HepG2 (cell line): ENCODE measurements at regions not wholly inside any gene's neighbourhood (a gene's known extent, or its start where the extent isn't known, plus 50 kb on each side); places are given as distances from the start of the nearest gene placed in this dataset.

Source experiments
- ATAC-seq: fragments of 200-7000 bp; cut with Tn5 transposase; 3 replicates; pipeline ENCODE4 v1.9.1; 2020; ENCODE audit warnings: mild to moderate bottlenecking, moderate library complexity
- BruUV-seq: library from RNA; stranded (reverse); fragments of 400-500 nt; replicated peaks from 2 replicates; lab custom pipeline; 2021; lab: Mats Ljungman, UMichigan
- CTCF ChIA-PET: fragments of 300-600 bp; formaldehyde crosslinking; extraction: SDS; loops from one replicate; lab custom pipeline; 2021; ENCODE audit warnings: low total read pairs, inconsistent platforms, low intra/inter-chr PET ratio; lab: Yijun Ruan, JAX
- POLR2A ChIA-PET: fragments of 350-600 bp; sonication (Branson Sonifier 250); formaldehyde crosslinking; loops from one replicate; lab custom pipeline; 2020; ENCODE audit warnings: antibody characterized with exemption, inconsistent platforms; lab: Yijun Ruan, JAX
- DNase-seq: peaks from one replicate; pipeline ENCODE4 v3.0.0-alpha.2; 2015; ENCODE audit warnings: low spot score
- FAIRE-seq: peaks from 3 replicates; lab custom pipeline; 2011; peaks lifted over from hg19 to GRCh38; lab: Jason Lieb, UNC
- H2AFZ ChIP-seq: one replicate; pipeline ENCODE4 v1.6.1; 2011; ENCODE audit warnings: low read length, inconsistent platforms
- H3K27ac ChIP-seq: fragments of 300-600 bp; 3 replicates; pipeline ENCODE4 v1.8.0; 2011; ENCODE audit warnings: mixed run types, mild to moderate bottlenecking, mixed read lengths, low read length, inconsistent platforms; ENCODE audit not compliant: insufficient read depth; ENCODE audit errors: extremely low read length
- H3K27me3 ChIP-seq, 2 experiments: fragments of 200-600 bp in 1 of 2; 2 replicates in 1 of 2; 3 replicates in 1 of 2; pipeline versions ENCODE4 v1.6.0 to v1.8.0; 2011; ENCODE audit warnings: low read length in 2 of 2, mild to moderate bottlenecking in 2 of 2, moderate library complexity in 2 of 2, inconsistent platforms in 1 of 2; ENCODE audit not compliant: insufficient read depth in 2 of 2, control insufficient read depth in 1 of 2
- H3K36me3 ChIP-seq, 2 experiments: fragments of 200-600 bp in 1 of 2; replicated peaks in 1 of 2; 2 replicates in 1 of 2; 3 replicates in 1 of 2; pipeline versions ENCODE4 v1.5.1 to v1.8.0; 2011; ENCODE audit warnings: low read length in 2 of 2, inconsistent platforms in 1 of 2; ENCODE audit not compliant: insufficient read depth in 2 of 2, control insufficient read depth in 1 of 2
- H3K4me1 ChIP-seq: 2 replicates; pipeline ENCODE4 v1.5.1; 2012; ENCODE audit warnings: low read length, inconsistent platforms; ENCODE audit not compliant: insufficient read depth
- H3K4me2 ChIP-seq: 2 replicates; pipeline ENCODE4 v1.6.0; 2011; ENCODE audit warnings: low read depth, low read length, inconsistent platforms
- H3K4me3 ChIP-seq, 3 experiments: fragments of 200-600 bp in 1 of 3; sonication (generic), shearing (Covaris generic) in 1 of 3; replicated peaks in 1 of 3; 2 replicates each; pipeline ENCODE4 v1.5.1; 2011 to 2016; ENCODE audit warnings: low read length in 3 of 3, inconsistent platforms in 2 of 3, low read depth in 2 of 3, mild to moderate bottlenecking in 2 of 3, control low read depth in 1 of 3, mixed read lengths in 1 of 3; ENCODE audit not compliant: insufficient read depth in 1 of 3
- H3K79me2 ChIP-seq: one replicate; pipeline ENCODE4 v1.6.1; 2011; ENCODE audit warnings: low read length, inconsistent platforms; ENCODE audit not compliant: insufficient read depth
- H3K9ac ChIP-seq: 2 replicates; pipeline ENCODE4 v1.6.0; 2011; ENCODE audit warnings: mild to moderate bottlenecking, low read depth, low read length, inconsistent platforms; ENCODE audit not compliant: insufficient read depth
- H3K9me3 ChIP-seq: 2 replicates; pipeline ENCODE4 v1.5.1; 2012; ENCODE audit warnings: mild to moderate bottlenecking, low read length
- H4K20me1 ChIP-seq: 2 replicates; pipeline ENCODE4 v1.6.0; 2011; ENCODE audit warnings: inconsistent platforms, mild to moderate bottlenecking, low read length, moderate library complexity; ENCODE audit not compliant: insufficient read depth
- ARHGAP35 ChIP-seq: sonication (generic); formaldehyde crosslinking; IDR thresholded peaks from 2 replicates; pipeline ENCODE4 v1.9.0; 2022; ENCODE audit warnings: mild to moderate bottlenecking, inconsistent platforms, moderate library complexity, missing genetic modification reagents, borderline replicate concordance
- ATF3 ChIP-seq: sonication (generic); formaldehyde crosslinking; IDR thresholded peaks from 2 replicates; pipeline ENCODE4 v1.4.0; 2020; ENCODE audit warnings: missing genetic modification reagents
- GMEB1 ChIP-seq: sonication (generic); formaldehyde crosslinking; IDR thresholded peaks from 2 replicates; pipeline ENCODE4 v1.5.1; 2020; ENCODE audit warnings: missing genetic modification reagents, mild to moderate bottlenecking, borderline replicate concordance
- KDM1A ChIP-seq: IDR thresholded peaks from 2 replicates; pipeline ENCODE4 v1.6.1; 2016; ENCODE audit warnings: missing compliant biosample characterization
- SIN3B ChIP-seq: fragments of 150-350 bp; IDR thresholded peaks from 2 replicates; pipeline ENCODE4 v1.6.1; 2014; ENCODE audit warnings: low read length
- YEATS4 ChIP-seq: sonication (generic); formaldehyde crosslinking; IDR thresholded peaks from 2 replicates; pipeline ENCODE4 v1.4.0; 2020; ENCODE audit warnings: missing genetic modification reagents, borderline replicate concordance
- ZBTB40 ChIP-seq, 2 experiments: fragments of 450-650 bp in 1 of 2; sonication (generic) in 1 of 2; formaldehyde crosslinking in 1 of 2; IDR thresholded peaks; 2 replicates each; pipeline versions ENCODE4 v1.6.1 to v1.8.0; 2016 to 2022; ENCODE audit warnings: antibody characterized with exemption in 1 of 2, mild to moderate bottlenecking in 1 of 2, missing genetic modification reagents in 1 of 2
- ZNF75D ChIP-seq: sonication (generic); formaldehyde crosslinking; IDR thresholded peaks from 2 replicates; pipeline ENCODE4 v1.8.1; 2023; ENCODE audit warnings: missing genetic modification reagents, mild to moderate bottlenecking, borderline replicate concordance
- ZNF788 ChIP-seq: sonication (generic); formaldehyde crosslinking; IDR thresholded peaks from 2 replicates; pipeline ENCODE4 v1.5.0; 2020; ENCODE audit warnings: mild to moderate bottlenecking, missing genetic modification reagents, borderline replicate concordance
- ZNF891 ChIP-seq: sonication (generic); formaldehyde crosslinking; IDR thresholded peaks from 2 replicates; pipeline ENCODE4 v1.5.0; 2020; ENCODE audit warnings: mild to moderate bottlenecking, missing genetic modification reagents
- in situ Hi-C: cut with HindIII; loops from 2 replicates; pipeline ENCODE4 v1.10.0; 2017; ENCODE audit warnings: low pct_unique_long_range_greater_than_20kb; ENCODE audit not compliant: extremely low pct_ligation_motif_present
- intact Hi-C: fragments of 100-400 bp; cut with micrococcal nuclease; formaldehyde crosslinking; loops from one replicate; pipeline ENCODE4 v1.10.0; 2022; ENCODE audit not compliant: unreplicated experiment

- no peak overlapping the region for H3K27ac ChIP-seq
- TF ChIP-seq SIN3B (no peak), ZBTB40 (IDR thresholded peaks at IDR 0.05) (no peak), ZBTB40 (CRISPR knock-in tag; IDR thresholded peaks at IDR 0.05) (no peak), YEATS4 (CRISPR knock-in tag) (no peak), ZNF75D (CRISPR knock-in tag) (no peak), ARHGAP35 (CRISPR knock-in tag) (no peak), ZNF788 (CRISPR knock-in tag) (no peak), KDM1A (CRISPR knock-in tag) (no peak), ATF3 (CRISPR knock-in tag) (no peak), GMEB1 (CRISPR knock-in tag) (no peak), ZNF891 (CRISPR knock-in tag) (no peak)
- DNase-seq (no peak), ATAC-seq (no peak), FAIRE-seq (no peak)
- in situ Hi-C loops (no loop called here), intact Hi-C loops (no loop called here)
- POLR2A ChIA-PET = no interaction called here
- H4K20me1 ChIP-seq = no peaks in the 10 kb centered on the region
- no peak overlapping the region for H3K9ac ChIP-seq
- no peaks in the 10 kb centered on the region for H3K79me2 ChIP-seq
- H3K36me3 ChIP-seq = no peaks in the 10 kb centered on the region
- H3K27me3 ChIP-seq = peaks cover 1 to 35% of the 10 kb centered on the region in 2 experiments; a peak in 4 of 5 replicates
- H3K4me2 ChIP-seq = no peak overlapping the region
- H3K4me3 ChIP-seq = no peak overlapping the region
- CTCF ChIA-PET = no interaction called here
- H3K4me1 ChIP-seq = no peaks in the 10 kb centered on the region
- H3K9me3 ChIP-seq = no peaks in the 10 kb centered on the region
- no peak overlapping the region for H2AFZ ChIP-seq
- no TSS peak for BruUV-seq
Measured at GRCh38 chr22:26780521-26780920, 123.1 kb downstream of the MIAT start.
